Loucy (cell line): ENCODE measurements at regions not wholly inside any gene's neighbourhood (a gene's known extent, or its start where the extent isn't known, plus 50 kb on each side); places are given as distances from the start of the nearest gene placed in this dataset.

ENCODE experiments used
- CTCF ChIP-seq: fragments of 200-600 bp; sonication (generic); conservative IDR thresholded peaks from 2 replicates; pipeline ENCODE4 v1.5.1; 2014; ENCODE audit warnings: mild to moderate bottlenecking, antibody characterized with exemption, low read length
- EZH2phosphoT487 ChIP-seq: fragments of 200-600 bp; IDR thresholded peaks from 2 replicates; pipeline ENCODE4 v1.6.1; 2018; ENCODE audit warnings: antibody characterized with exemption, mild to moderate bottlenecking, moderate library complexity, borderline replicate concordance

DNA sequence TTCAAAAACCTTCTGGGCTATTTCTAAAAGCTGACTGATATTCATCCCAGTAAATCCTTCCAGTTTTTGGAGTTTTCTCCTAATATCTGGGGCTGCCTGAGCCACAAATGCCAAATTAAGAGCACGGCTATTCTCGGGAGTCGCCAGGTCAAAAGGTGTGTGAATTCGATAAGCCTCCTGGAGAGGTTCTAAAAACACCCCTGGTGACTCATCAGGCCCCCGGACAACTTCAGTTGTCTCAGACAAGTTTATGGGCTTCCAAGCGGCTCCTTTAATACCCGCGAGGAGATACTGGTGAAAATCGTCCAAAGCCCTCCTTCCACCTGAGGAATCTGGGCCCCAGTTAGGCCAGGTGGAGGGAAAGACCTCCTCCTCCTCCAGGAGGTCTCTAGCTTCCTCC lies 677.1 kb downstream of the TMEM121 start:
- TF ChIP-seq CTCF: no peak
- TF ChIP-seq EZH2phosphoT487: no peak
